PC-3 (cell line): ENCODE measurements at regions not wholly inside any gene's neighbourhood (a gene's known extent, or its start where the extent isn't known, plus 50 kb on each side); places are given as distances from the start of the nearest gene placed in this dataset.

Experiments used
- EZH2 ChIP-seq: fragments of 300-600 bp; sonication (generic); IDR thresholded peaks from one replicate; pipeline ENCODE4 v1.6.1; 2017; ENCODE audit warnings: antibody characterized with exemption, mild to moderate bottlenecking, low read length; ENCODE audit not compliant: unreplicated experiment
- EZH2phosphoT487 ChIP-seq: fragments of 300-600 bp; sonication (generic); IDR thresholded peaks from 2 replicates; pipeline ENCODE4 v1.6.1; 2018; ENCODE audit warnings: mild to moderate bottlenecking, antibody characterized with exemption, low read length, borderline replicate concordance
- TF ChIP-seq, protein P1 (sequence below): fragments of 300-600 bp; sonication (generic); conservative IDR thresholded peaks from 2 replicates; pipeline ENCODE4 v1.5.1; 2017; ENCODE audit warnings: antibody characterized with exemption, low read depth, mild to moderate bottlenecking, low read length

GRCh38 chr6:120010075-120010474 is 660.5 kb upstream of the MAN1A1 start:
- TF ChIP-seq, protein P1, sequence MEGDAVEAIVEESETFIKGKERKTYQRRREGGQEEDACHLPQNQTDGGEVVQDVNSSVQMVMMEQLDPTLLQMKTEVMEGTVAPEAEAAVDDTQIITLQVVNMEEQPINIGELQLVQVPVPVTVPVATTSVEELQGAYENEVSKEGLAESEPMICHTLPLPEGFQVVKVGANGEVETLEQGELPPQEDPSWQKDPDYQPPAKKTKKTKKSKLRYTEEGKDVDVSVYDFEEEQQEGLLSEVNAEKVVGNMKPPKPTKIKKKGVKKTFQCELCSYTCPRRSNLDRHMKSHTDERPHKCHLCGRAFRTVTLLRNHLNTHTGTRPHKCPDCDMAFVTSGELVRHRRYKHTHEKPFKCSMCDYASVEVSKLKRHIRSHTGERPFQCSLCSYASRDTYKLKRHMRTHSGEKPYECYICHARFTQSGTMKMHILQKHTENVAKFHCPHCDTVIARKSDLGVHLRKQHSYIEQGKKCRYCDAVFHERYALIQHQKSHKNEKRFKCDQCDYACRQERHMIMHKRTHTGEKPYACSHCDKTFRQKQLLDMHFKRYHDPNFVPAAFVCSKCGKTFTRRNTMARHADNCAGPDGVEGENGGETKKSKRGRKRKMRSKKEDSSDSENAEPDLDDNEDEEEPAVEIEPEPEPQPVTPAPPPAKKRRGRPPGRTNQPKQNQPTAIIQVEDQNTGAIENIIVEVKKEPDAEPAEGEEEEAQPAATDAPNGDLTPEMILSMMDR, result no peak
- TF ChIP-seq EZH2 (no peak), EZH2phosphoT487 (no peak)
